Neuronal stem cell (in vitro differentiated cells): ENCODE measurements at regions not wholly inside any gene's neighbourhood (a gene's known extent, or its start where the extent isn't known, plus 50 kb on each side); places are given as distances from the start of the nearest gene placed in this dataset.

Experiments used
- DNase-seq: peaks from one replicate; pipeline ENCODE4 v3.0.0-alpha.2; 2013; ENCODE audit warnings: low spot score
- H2AFZ ChIP-seq: one replicate; pipeline ENCODE4 v1.6.1; 2013; ENCODE audit warnings: mild to moderate bottlenecking, low read length, inconsistent platforms
- H2AK5ac ChIP-seq: 2 replicates; pipeline ENCODE4 v1.6.1; 2013; ENCODE audit warnings: low read depth, mild to moderate bottlenecking, inconsistent platforms, low read length, moderate library complexity, mixed read lengths
- H2BK120ac ChIP-seq: 2 replicates; pipeline ENCODE4 v1.6.1; 2013; ENCODE audit warnings: low read depth, mild to moderate bottlenecking, inconsistent platforms, low read length, moderate library complexity, mixed read lengths
- H2BK12ac ChIP-seq: one replicate; pipeline ENCODE4 v1.6.1; 2013; ENCODE audit warnings: low read length, inconsistent platforms
- H2BK15ac ChIP-seq: 2 replicates; pipeline ENCODE4 v1.6.1; 2013; ENCODE audit warnings: mild to moderate bottlenecking, low read length, inconsistent platforms, mixed read lengths
- H2BK5ac ChIP-seq: one replicate; pipeline ENCODE4 v1.6.1; 2013; ENCODE audit warnings: inconsistent platforms, mild to moderate bottlenecking, low read length, moderate library complexity
- H3K14ac ChIP-seq: one replicate; pipeline ENCODE4 v1.6.1; 2013; ENCODE audit warnings: low read length, inconsistent platforms
- H3K18ac ChIP-seq: 2 replicates; pipeline ENCODE4 v1.6.1; 2013; ENCODE audit warnings: low read length, inconsistent platforms
- H3K23ac ChIP-seq: 2 replicates; pipeline ENCODE4 v1.6.1; 2013; ENCODE audit warnings: low read depth, mild to moderate bottlenecking, mixed read lengths, low read length, inconsistent platforms; ENCODE audit not compliant: poor library complexity
- H3K27ac ChIP-seq: replicated peaks from 3 replicates; pipeline ENCODE4 v1.5.1; 2013; ENCODE audit warnings: low read length, inconsistent platforms
- H3K27me3 ChIP-seq, 3 experiments: 2 replicates each; pipeline ENCODE4 v1.6.1; 2013; ENCODE audit warnings: low read length in 3 of 3, mild to moderate bottlenecking in 2 of 3, inconsistent platforms in 1 of 3, low read depth in 1 of 3, mixed read lengths in 1 of 3, moderate library complexity in 1 of 3; ENCODE audit not compliant: control insufficient read depth in 3 of 3, insufficient read depth in 3 of 3
- H3K36me3 ChIP-seq, 2 donors: replicated peaks in 1 of 2; 2 replicates each; pipeline ENCODE4 v1.6.1; 2013; ENCODE audit warnings: low read length in 2 of 2; ENCODE audit not compliant: control insufficient read depth in 2 of 2, insufficient read depth in 2 of 2
- H3K4ac ChIP-seq: 2 replicates; pipeline ENCODE4 v1.6.1; 2013; ENCODE audit warnings: inconsistent platforms, mild to moderate bottlenecking, low read length, moderate library complexity
- H3K4me1 ChIP-seq, 2 donors: 1 replicate in 1 of 2; 2 replicates in 1 of 2; pipeline ENCODE4 v1.6.1; 2013; ENCODE audit warnings: low read length in 2 of 2, low read depth in 1 of 2; ENCODE audit not compliant: control insufficient read depth in 2 of 2, insufficient read depth in 1 of 2
- H3K4me2 ChIP-seq: one replicate; pipeline ENCODE4 v1.6.1; 2013; ENCODE audit warnings: mild to moderate bottlenecking, low read length, inconsistent platforms; ENCODE audit not compliant: insufficient read depth, poor library complexity, severe bottlenecking
- H3K4me3 ChIP-seq, 2 donors: 2 replicates each; pipeline ENCODE4 v1.5.1; 2013; ENCODE audit warnings: low read length in 2 of 2, mild to moderate bottlenecking in 2 of 2, inconsistent platforms in 1 of 2, moderate library complexity in 1 of 2
- H3K79me1 ChIP-seq: one replicate; pipeline ENCODE4 v1.6.1; 2013; ENCODE audit warnings: low read depth, mild to moderate bottlenecking, inconsistent platforms, low read length, moderate library complexity
- H3K9ac ChIP-seq: one replicate; pipeline ENCODE4 v1.6.1; 2013; ENCODE audit warnings: mild to moderate bottlenecking, low read depth, low read length, inconsistent platforms; ENCODE audit not compliant: poor library complexity
- H3K9me3 ChIP-seq, 2 donors: replicated peaks in 1 of 2; 2 replicates each; pipeline versions ENCODE3 to v1.6.1; 2013; ENCODE audit warnings: low read length in 2 of 2, mild to moderate bottlenecking in 2 of 2, inconsistent platforms in 1 of 2, low read depth in 1 of 2, mixed read lengths in 1 of 2, moderate library complexity in 1 of 2; ENCODE audit not compliant: control insufficient read depth in 2 of 2, insufficient read depth in 1 of 2
- H4K8ac ChIP-seq: one replicate; pipeline ENCODE4 v1.6.1; 2013; ENCODE audit warnings: low read depth, mild to moderate bottlenecking, inconsistent platforms, low read length, moderate library complexity
- H4K91ac ChIP-seq: one replicate; pipeline ENCODE4 v1.6.1; 2013; ENCODE audit warnings: low read length, low read depth, mild to moderate bottlenecking, inconsistent platforms; ENCODE audit not compliant: poor library complexity
- WGBS, 2 donors: extraction: QIAGEN DNeasy Blood & Tissue Kit; methylation state at CpG; one replicate each; pipeline ENCODE4 v1.1.7; 2013; ENCODE audit warnings: missing lambda C conversion rate in 2 of 2, mixed read lengths in 1 of 2; ENCODE audit not compliant: insufficient read length in 2 of 2, insufficient replicate concordance in 1 of 2; ENCODE audit errors: extremely low coverage in 2 of 2; 5-methylcytosine and 5-hydroxymethylcytosine counted together

DNA sequence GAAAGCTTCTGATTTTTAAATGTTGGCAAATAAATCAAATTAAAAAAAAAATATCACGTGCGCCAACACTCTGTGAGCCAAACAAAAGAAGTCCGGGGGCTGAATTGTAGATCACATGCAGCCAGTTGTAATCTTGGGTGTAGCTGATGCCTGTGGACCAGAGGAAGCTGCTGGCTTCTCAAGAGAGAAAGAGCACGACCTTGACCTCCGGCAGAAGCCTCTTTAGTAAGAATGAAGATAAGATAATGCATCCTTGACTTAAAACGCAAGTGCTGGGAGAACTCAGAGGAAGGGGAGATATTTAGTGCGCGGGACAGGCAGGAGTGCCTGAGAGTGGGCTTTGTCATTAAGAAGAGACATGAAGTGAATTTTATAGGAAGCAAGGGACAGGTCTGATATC lies 162.8 kb upstream of the TBX3 start:
- Histone ChIP-seq H3K27ac (no peak overlapping the region), H3K4me3 (no peak overlapping the region), H3K27me3 (no peaks in the 10 kb centered on the region), H2AK5ac (no peak overlapping the region), H3K23ac (no peak overlapping the region), H2BK120ac (no peak overlapping the region), H4K91ac (no peak overlapping the region), H3K9me3 (no peaks in the 10 kb centered on the region), H2BK12ac (no peak overlapping the region), H4K8ac (no peak overlapping the region), H3K4me1 (no peaks in the 10 kb centered on the region), H2AFZ (no peak overlapping the region), H2BK15ac (no peak overlapping the region), H3K4me2 (no peak overlapping the region), H3K4ac (no peak overlapping the region), H3K18ac (no peak overlapping the region), H3K9ac (no peak overlapping the region), H3K79me1 (no peaks in the 10 kb centered on the region), H3K36me3 (no peaks in the 10 kb centered on the region), H3K14ac (no peak overlapping the region), H2BK5ac (no peak overlapping the region)
- DNase-seq = no peak
- WGBS, 2 donors = no CpG with 5 or more reads among the region's 8 CpGs

DNA sequence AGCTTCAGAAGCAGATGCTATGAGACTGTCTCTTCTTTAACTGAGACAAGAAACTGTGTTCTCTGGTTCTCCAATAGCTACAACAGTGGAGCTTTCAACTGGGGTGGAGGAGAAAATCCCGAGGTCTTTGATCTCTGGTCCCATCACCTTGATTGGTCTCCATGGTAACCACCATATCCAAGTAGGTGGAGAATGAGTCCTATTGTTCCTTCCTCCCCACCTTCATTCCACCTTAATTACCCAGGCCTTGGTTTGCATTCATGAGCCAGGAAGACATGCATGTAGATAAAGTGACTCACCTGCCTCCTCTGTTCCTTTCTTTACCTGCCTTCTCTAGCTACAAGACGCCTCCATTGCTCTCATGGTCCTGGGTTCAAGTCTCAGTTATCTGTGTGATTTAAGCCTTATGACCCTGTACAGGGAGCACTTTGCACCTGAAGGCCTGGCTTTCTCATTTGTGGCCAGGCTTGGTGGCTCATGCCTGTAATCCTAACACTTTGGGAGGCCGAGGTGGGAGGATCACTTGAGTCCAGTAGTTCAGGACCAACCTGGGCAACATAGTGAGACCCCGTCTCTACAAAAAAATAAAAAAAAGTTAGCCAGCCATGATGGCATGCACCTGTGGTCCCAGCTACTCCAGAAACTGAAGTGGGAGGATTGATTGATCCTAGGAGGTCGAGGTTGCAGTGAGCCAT lies 157.7 kb upstream of the TBX3 start:
- no peak overlapping the region for H3K4me3 ChIP-seq
- peaks cover 0 to 5% of the 10 kb centered on the region in 2 donors for H3K4me1 ChIP-seq
- H2AFZ ChIP-seq = no peak overlapping the region
- H3K36me3 ChIP-seq = no peaks in the 10 kb centered on the region
- H2BK15ac ChIP-seq = no peak overlapping the region
- no peak overlapping the region for H3K18ac ChIP-seq
- no peak overlapping the region for H2BK120ac ChIP-seq
- H3K27ac ChIP-seq = no peak overlapping the region
- H3K4ac ChIP-seq = no peak overlapping the region
- WGBS, 2 donors = no CpG with 5 or more reads among the region's 5 CpGs
- H3K27me3 ChIP-seq = no peaks in the 10 kb centered on the region
- H3K9me3 ChIP-seq = peaks cover 0 to 2% of the 10 kb centered on the region in 2 donors
- H3K14ac ChIP-seq = no peak overlapping the region
- no peak overlapping the region for H4K8ac ChIP-seq
- no peaks in the 10 kb centered on the region for H3K79me1 ChIP-seq
- H3K4me2 ChIP-seq = no peak overlapping the region
- no peak overlapping the region for H2BK12ac ChIP-seq
- no peak for DNase-seq
- no peak overlapping the region for H4K91ac ChIP-seq
- no peak overlapping the region for H2BK5ac ChIP-seq
- H3K23ac ChIP-seq = no peak overlapping the region
- H3K9ac ChIP-seq = no peak overlapping the region
- no peak overlapping the region for H2AK5ac ChIP-seq

DNA sequence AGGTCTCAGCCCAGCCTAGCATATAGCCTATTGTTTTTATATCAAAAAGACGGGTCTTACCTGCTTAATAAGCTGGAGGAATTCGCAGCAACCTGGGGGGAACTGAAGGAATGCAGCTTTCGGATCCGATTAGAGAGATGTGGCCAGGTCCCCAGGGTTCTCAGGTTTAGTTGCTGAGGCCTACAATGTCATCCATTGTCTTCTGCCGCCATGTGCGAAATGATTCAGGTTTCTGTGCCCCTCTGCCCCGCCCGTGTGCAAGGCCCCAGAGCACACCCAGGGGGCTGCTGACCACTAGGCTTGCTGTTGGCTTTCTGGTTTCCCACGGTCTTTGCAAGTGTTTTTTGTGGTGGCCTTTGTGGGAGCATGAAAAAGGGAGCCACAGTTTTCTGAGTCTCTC lies 154.5 kb upstream of the TBX3 start:
- no CpG with 5 or more reads among the region's 9 CpGs for WGBS, 2 donors
- Histone ChIP-seq H2BK120ac (no peak overlapping the region), H4K91ac (no peak overlapping the region), H2BK12ac (no peak overlapping the region), H2BK15ac (no peak overlapping the region), H3K23ac (no peak overlapping the region), H4K8ac (no peak overlapping the region), H3K9me3 (peaks cover 0 to 4% of the 10 kb centered on the region in 2 donors), H2AK5ac (no peak overlapping the region), H3K18ac (no peak overlapping the region), H3K27ac (no peak overlapping the region), H3K79me1 (no peaks in the 10 kb centered on the region), H3K14ac (no peak overlapping the region), H3K4ac (no peak overlapping the region), H2AFZ (no peak overlapping the region), H3K9ac (no peak overlapping the region), H3K27me3 (no peaks in the 10 kb centered on the region), H3K4me2 (no peak overlapping the region), H3K4me3 (no peak overlapping the region), H3K4me1 (peaks cover 0 to 5% of the 10 kb centered on the region in 2 donors), H2BK5ac (no peak overlapping the region), H3K36me3 (no peaks in the 10 kb centered on the region)
- no peak for DNase-seq

DNA sequence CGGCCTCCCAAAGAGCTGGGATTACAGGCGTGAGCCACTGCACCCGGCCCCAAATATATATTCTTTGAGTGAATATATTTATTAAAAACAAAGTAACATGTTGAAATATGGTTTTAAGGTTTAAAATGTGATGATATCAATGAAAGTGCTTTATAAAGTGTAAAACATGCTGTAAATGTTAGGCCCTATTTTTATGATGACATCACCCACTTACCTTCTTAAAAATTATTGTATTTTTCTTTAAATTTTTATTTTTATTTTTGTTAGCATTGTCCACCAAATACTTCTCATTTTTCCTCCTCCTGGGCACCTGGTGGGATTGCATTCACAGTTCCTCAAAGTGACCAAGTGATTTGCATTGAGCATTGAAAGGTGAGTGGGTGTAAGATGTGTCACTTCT lies 152.6 kb upstream of the TBX3 start:
- Histone ChIP-seq H2BK15ac (no peak overlapping the region), H3K4me1 (peaks cover 0 to 4% of the 10 kb centered on the region in 2 donors), H2BK5ac (no peak overlapping the region), H3K18ac (no peak overlapping the region), H3K36me3 (no peaks in the 10 kb centered on the region), H3K14ac (no peak overlapping the region), H2AFZ (no peak overlapping the region), H3K9ac (no peak overlapping the region), H3K79me1 (no peaks in the 10 kb centered on the region), H3K4ac (no peak overlapping the region), H3K4me3 (no peak overlapping the region), H3K4me2 (no peak overlapping the region), H2BK120ac (no peak overlapping the region), H2BK12ac (no peak overlapping the region), H3K27me3 (no peaks in the 10 kb centered on the region), H3K27ac (no peak overlapping the region), H4K8ac (no peak overlapping the region), H3K9me3 (peaks cover 0 to 4% of the 10 kb centered on the region in 2 donors), H4K91ac (no peak overlapping the region), H3K23ac (no peak overlapping the region), H2AK5ac (no peak overlapping the region)
- DNase-seq = no peak
- no CpG with 5 or more reads among the region's 3 CpGs for WGBS, 2 donors
